ENCODE measurements at regions not wholly inside any gene's neighbourhood (a gene's known extent, or its start where the extent isn't known, plus 50 kb on each side); places are given as distances from the start of the nearest gene placed in this dataset.

DNA sequence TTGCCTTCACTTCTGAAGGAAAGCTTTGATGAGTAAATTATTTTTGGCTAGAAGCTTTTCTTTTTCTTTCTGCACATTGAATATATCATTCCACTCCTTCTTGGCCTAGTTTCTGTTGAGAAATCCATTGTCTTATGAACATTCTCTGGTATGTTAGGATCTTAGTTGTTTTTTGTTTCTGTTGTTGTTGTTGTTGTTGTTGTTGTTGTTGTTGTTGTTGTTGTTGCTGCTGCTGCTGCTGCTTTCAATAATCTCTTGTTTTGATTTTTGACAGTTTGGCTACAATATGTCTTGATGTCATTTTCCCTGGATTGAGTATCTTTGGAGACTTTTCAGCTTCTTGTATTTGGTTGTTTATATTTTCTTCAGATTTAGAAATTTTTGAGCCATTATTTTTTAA, 836.5 kb upstream of the MAN1A1 start:
- Histone ChIP-seq H3K4me2 (no peak overlapping the region), H4K20me1 (ENCODE audit: insufficient read depth) (no peaks in the 10 kb centered on the region), H2AFZ (ENCODE audit: low read depth) (no peak overlapping the region), H3K27me3 (ENCODE audit: insufficient read depth, low read depth) (no peaks in the 10 kb centered on the region), H3K9ac (no peak overlapping the region), H3K4me3 (IDR thresholded peaks at IDR 0.05; ENCODE audit: insufficient read depth, low read depth, low read length) (no peak overlapping the region), H3K27ac (no peak overlapping the region), H3K79me2 (ENCODE audit: insufficient read depth, low read depth) (no peaks in the 10 kb centered on the region), H3K36me3 (ENCODE audit: insufficient read depth) (no peaks in the 10 kb centered on the region), H3K4me1 (ENCODE audit: low read depth, poor library complexity, severe bottlenecking) (no peaks in the 10 kb centered on the region)
- TF ChIP-seq, protein P1, sequence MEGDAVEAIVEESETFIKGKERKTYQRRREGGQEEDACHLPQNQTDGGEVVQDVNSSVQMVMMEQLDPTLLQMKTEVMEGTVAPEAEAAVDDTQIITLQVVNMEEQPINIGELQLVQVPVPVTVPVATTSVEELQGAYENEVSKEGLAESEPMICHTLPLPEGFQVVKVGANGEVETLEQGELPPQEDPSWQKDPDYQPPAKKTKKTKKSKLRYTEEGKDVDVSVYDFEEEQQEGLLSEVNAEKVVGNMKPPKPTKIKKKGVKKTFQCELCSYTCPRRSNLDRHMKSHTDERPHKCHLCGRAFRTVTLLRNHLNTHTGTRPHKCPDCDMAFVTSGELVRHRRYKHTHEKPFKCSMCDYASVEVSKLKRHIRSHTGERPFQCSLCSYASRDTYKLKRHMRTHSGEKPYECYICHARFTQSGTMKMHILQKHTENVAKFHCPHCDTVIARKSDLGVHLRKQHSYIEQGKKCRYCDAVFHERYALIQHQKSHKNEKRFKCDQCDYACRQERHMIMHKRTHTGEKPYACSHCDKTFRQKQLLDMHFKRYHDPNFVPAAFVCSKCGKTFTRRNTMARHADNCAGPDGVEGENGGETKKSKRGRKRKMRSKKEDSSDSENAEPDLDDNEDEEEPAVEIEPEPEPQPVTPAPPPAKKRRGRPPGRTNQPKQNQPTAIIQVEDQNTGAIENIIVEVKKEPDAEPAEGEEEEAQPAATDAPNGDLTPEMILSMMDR (conservative IDR thresholded peaks at IDR 0.05; ENCODE audit: low read depth, low read length), result no peak

DNA sequence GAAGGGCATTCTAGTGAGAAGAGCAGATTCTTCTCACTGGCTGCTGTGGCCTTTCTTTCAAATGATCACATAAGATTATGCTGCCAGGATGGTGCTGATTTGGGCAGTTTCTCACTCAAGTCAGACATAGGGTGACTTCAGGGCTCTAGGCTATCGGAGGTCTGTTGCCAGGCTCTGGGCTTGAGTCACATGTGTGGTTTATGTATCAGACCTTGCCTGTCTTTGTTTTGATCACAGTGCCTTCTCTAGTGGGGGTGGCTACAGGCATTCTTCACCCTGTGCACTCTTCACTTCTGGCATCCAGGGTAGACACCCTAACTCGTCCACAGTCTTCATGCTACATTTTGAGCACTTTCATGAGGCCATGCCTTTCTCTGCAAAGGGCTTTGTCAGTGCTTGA, 823.7 kb upstream of the MAN1A1 start:
- Histone ChIP-seq H3K4me2 (no peak overlapping the region), H3K27me3 (ENCODE audit: insufficient read depth, low read depth) (no peaks in the 10 kb centered on the region), H2AFZ (ENCODE audit: low read depth) (no peak overlapping the region), H4K20me1 (ENCODE audit: insufficient read depth) (no peaks in the 10 kb centered on the region), H3K4me1 (ENCODE audit: low read depth, poor library complexity, severe bottlenecking) (peaks cover 6% of the 10 kb centered on the region), H3K9ac (no peak overlapping the region), H3K4me3 (IDR thresholded peaks at IDR 0.05; ENCODE audit: insufficient read depth, low read depth, low read length) (no peak overlapping the region), H3K79me2 (ENCODE audit: insufficient read depth, low read depth) (no peaks in the 10 kb centered on the region), H3K36me3 (ENCODE audit: insufficient read depth) (no peaks in the 10 kb centered on the region), H3K27ac (no peak overlapping the region)
- TF ChIP-seq, protein P1 (conservative IDR thresholded peaks at IDR 0.05; ENCODE audit: low read depth, low read length), result no peak

DNA sequence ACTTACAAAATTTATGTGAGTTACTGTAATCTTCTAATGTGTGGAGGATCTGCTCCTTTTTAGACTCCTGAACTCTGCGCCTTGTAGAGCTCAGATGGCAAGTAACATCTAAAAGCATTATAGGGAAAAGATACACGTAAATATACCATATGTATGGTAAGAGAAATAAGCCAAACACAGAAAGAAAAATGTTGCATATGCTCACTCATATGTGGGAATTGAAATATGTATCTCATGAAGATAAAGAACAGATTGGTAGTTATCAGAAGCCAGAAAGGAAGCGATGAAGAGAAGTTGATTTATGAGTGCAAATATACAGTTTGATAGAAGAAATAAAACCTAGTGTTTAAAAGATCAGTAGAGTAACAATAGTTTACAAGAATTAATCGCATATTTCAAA, 815.0 kb upstream of the MAN1A1 start:
- H3K79me2 ChIP-seq (ENCODE audit: insufficient read depth, low read depth), result no peaks in the 10 kb centered on the region
- no peak overlapping the region for H3K4me2 ChIP-seq
- H3K27ac ChIP-seq, result no peak overlapping the region
- no peaks in the 10 kb centered on the region for H4K20me1 ChIP-seq (ENCODE audit: insufficient read depth)
- H2AFZ ChIP-seq (ENCODE audit: low read depth), result no peak overlapping the region
- no peaks in the 10 kb centered on the region for H3K36me3 ChIP-seq (ENCODE audit: insufficient read depth)
- H3K27me3 ChIP-seq (ENCODE audit: insufficient read depth, low read depth), result no peaks in the 10 kb centered on the region
- no peak overlapping the region for H3K9ac ChIP-seq
- H3K4me3 ChIP-seq (IDR thresholded peaks at IDR 0.05; ENCODE audit: insufficient read depth, low read depth, low read length), result no peak overlapping the region
- H3K4me1 ChIP-seq (ENCODE audit: low read depth, poor library complexity, severe bottlenecking), result peaks cover 10% of the 10 kb centered on the region
- TF ChIP-seq, protein P1 (conservative IDR thresholded peaks at IDR 0.05; ENCODE audit: low read depth, low read length), result no peak

DNA sequence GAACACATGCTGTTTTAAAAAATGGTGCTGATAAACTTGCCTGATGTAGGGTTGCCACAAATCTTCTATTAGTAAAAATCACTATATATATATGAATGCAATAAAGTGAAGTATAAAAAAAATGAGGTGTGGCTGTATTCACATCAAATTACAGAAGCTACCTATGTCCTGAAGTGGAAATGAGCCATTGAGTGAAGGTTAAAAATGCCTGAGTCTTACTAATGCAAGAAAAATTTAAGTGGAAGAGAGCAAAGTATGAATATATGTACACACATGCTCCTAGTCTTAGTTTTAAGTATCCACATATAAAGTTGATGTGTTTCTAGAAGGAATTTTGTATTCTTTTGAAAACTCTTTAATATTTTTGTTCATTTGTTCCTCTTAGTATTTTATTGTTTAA, 808.3 kb upstream of the MAN1A1 start:
- Histone ChIP-seq H3K9ac (no peak overlapping the region), H3K79me2 (ENCODE audit: insufficient read depth, low read depth) (no peaks in the 10 kb centered on the region), H3K4me1 (ENCODE audit: low read depth, poor library complexity, severe bottlenecking) (no peaks in the 10 kb centered on the region), H2AFZ (ENCODE audit: low read depth) (no peak overlapping the region), H4K20me1 (ENCODE audit: insufficient read depth) (no peaks in the 10 kb centered on the region), H3K27ac (no peak overlapping the region), H3K4me3 (IDR thresholded peaks at IDR 0.05; ENCODE audit: insufficient read depth, low read depth, low read length) (no peak overlapping the region), H3K4me2 (no peak overlapping the region), H3K36me3 (ENCODE audit: insufficient read depth) (no peaks in the 10 kb centered on the region), H3K27me3 (ENCODE audit: insufficient read depth, low read depth) (no peaks in the 10 kb centered on the region)
- TF ChIP-seq, protein P1 (conservative IDR thresholded peaks at IDR 0.05; ENCODE audit: low read depth, low read length), result no peak

All from KMS-11 (cell line).